HG03139 (cell line): ENCODE measurements at regions not wholly inside any gene's neighbourhood (a gene's known extent, or its start where the extent isn't known, plus 50 kb on each side); places are given as distances from the start of the nearest gene placed in this dataset.
"Not testable (repeated sequence)": the region's sequence is repeated elsewhere in the genome, so short reads cannot be mapped to it uniquely, and the experiment has no call there.

Experiments
- ATAC-seq: cut with Tn5 transposase; IDR thresholded peaks from one replicate; pipeline ENCODE4 v1.9.1; 2021; ENCODE audit not compliant: unreplicated experiment

DNA sequence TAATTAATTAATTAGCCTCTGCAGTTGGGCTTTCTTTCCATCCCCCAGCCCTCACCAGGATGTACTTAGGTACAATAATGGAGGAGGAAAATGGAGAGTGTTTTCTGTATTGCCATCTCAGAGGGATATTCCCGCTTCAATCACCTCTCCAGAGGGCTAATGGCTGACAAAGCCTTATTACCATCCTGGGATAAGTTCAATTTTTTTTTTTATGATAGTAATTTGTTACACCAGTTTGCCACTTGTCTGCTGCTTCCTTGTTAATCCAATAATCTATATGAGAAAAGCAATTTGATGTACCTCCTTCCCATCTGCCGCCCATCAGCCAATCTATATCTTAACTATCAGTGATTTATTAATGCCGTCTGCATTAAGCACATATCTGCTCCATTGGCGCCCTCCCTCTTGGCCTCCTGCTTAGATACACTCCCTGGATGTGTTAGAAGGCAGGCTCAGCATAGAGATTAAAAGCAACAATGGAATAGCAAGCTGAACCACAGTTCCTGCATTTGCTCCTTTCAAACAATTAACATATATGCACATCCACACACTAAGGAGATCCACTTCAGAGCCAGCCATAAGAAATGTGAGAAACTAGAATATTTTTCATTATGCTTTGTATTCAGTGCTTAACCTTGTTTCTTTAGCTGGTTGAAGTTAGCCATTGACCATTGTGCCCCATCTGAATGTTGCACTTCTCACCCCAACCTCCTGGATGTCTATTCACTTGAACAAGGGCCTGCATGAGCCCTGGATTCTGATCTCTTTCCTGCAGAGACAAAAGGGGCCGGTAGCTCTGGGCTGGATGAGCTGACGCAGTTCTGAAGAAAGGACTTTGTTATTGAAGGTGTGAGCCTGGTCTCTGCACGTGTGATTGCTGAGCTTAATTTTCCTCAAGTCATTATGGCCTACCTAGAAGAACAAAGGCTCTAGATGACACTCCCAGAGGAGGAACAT, 237.3 kb upstream of the GAP43 start:
- no peak for ATAC-seq

DNA sequence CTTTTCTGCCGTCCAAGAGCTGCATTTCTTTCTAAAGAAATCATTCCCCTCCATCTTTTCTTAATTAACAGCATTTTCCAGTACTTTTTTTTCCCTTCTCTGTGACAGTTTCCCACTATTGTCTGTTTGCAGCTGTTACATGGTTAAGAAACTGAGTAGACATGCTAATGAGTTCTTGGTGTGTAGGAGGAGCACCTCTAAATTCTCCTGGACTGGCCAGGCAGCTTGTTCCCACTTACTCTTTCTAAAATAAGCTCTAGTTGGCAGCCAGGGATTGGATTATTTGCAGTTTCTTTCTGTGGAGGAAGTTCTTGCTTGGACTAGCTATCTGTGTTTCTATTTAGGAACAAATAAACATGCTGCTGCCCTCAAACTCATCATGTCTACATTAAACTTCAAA, 235.1 kb upstream of the GAP43 start:
- ATAC-seq, result no peak

DNA sequence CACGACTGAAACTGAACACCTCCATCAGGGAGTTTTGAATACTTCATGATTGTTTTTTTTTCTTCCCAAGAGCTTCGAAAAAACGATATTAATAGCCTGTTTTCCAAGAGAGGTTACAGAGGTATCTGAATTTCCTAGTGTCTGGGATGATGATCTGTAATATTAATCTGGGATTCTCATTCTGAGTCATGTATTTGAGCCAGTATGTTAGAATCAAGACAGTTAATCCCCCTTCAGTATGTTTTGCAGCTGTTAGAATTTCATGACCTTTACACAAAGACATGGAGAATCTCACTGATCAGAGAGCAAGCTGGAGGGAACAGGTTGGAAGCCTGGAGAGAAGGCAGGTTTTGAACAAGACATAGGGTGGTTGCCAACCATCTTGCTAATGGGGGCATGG, 234.5 kb upstream of the GAP43 start:
- ATAC-seq, result no peak

DNA sequence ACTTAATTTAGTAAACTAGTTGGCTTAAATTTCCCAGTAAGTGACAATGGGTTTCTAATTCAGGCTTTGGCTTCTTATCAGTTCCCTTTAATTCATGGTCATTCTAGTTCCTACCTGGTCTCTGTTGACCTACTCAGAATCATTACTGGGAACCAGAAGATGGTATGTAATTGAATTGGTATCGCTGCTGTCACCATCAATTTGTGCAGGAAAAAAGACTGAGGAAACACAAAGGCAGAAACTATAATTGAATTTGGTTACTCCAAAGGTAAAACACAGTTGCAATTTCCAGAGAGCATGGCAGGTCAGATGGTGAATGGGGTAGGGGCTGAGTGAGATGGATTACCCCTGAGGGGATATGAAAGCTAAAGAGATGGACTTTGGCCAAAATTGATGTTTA, 226.5 kb upstream of the GAP43 start:
- ATAC-seq, result no peak

DNA sequence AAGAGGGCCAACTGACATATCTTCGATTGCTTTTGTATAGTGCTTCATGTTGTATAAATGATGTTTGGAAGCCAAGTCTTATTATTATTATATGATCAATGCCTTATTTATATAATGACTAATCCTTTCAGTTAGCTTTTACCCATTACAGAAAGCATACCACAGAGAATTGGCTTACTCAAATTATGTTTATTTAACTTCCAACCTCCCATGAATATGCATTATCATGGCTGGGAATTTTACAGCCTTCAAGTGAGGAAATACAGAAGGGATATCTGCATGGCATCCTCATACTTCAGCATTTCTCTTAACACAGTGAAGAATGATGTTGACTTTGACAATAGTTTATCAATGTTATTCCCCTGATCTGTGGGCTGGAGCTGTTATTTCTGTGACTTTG, 225.9 kb upstream of the GAP43 start:
- ATAC-seq, result no peak

DNA sequence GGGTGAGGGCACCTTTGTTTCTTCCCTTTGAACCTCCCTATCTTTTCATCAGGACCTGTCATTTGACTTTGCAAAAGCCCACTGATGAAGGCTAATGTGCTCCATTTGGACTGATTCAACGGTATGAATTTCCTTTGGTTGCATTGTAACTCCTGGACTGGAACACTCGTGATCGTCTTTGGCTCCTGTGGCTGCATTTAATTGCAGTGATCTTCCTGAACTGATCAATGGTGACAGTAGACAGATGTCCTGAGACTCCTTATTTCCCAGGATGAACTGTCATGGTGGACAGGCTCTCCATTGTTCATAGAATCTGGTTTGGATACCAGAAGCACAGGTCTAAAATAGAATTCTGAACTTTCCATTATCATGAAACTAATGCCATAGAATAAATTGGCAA, 224.8 kb upstream of the GAP43 start:
- ATAC-seq, result no peak

DNA sequence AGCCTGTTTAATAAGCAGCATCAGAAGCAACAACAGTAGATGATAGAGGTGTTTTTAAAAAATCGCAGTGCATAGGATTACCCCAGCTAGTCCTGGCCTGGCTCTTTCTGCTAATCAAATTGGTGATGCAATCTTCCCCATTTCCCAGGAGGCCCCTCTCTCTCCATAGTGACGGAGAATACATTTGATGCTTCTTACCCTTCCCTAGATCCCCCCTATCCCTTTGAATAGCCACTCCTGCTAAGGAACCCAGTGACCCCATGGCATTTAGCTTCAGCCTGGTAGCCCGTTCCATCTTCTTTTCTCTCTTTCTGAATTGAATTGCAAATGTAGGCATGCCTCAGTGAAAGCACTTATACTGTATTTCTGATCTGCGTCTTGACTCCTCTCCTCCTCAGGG, 223.6 kb upstream of the GAP43 start:
- ATAC-seq, result no peak

DNA sequence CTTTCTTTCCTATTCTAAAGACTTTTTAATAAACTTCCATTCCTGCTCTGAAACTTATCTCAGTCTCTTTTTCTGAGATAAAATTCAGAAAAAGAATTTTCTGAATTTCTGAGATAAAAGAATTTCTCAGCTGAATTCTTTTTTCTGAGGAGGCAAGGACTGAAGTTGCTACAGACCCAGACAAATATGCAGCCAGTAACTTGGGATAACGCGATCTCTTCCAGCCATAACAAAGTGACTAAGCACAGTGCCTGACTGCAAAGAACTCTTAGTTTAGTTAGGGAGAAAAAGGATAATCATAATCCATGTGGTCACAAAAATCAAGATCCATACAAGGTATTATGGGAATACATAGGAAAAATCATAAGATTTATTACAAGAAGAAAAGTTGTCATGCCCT, 222.0 kb upstream of the GAP43 start:
- no peak for ATAC-seq

DNA sequence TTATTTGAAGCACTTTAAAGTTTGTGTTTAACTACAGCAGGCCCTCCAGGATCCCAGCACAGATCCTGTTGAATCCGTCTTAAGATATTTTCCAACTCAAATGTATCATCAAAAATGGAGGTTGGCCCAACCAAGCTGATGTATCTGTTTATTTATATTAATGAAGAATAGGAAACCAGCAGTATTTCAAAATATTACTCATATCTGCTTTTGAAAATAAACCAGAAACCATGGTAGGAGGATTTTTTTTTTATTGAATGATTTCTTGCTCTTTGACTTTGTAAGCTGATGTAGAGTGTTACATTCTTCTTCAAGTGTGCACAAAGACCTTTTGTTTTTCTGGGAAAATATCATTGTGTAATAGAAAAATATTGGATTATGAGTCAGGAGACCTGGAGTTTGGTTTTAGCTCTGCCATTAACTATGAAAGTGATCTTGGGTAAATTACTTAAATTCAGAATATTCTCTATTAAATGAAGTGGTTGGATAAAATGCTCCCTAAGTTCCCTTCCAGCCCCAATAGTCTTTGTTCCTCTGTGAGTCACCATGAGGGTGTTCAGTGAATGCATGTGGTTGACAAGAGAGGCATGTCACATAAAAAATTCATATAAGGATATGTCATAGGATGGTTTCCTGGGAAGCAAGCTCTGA, 221.3 kb upstream of the GAP43 start:
- ATAC-seq, result no peak

DNA sequence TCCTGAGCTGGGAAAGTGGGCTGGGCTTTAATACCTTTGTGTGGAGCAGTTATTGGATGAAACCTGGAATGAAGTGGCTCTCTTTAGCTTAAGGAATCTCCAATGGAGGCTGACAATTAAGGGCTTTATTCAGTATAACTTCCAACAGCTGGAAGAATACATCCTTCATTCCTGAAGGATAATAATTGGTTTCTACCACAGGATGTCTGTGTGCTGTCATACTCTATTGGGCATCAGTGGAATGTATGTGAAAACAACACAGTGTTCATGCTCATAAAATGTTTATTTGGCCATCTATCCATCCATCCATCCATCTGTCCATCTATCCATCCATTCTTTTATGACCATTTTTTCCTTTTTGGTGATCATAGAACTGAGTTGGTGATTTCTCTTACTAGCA, 220.7 kb upstream of the GAP43 start:
- no peak for ATAC-seq

DNA sequence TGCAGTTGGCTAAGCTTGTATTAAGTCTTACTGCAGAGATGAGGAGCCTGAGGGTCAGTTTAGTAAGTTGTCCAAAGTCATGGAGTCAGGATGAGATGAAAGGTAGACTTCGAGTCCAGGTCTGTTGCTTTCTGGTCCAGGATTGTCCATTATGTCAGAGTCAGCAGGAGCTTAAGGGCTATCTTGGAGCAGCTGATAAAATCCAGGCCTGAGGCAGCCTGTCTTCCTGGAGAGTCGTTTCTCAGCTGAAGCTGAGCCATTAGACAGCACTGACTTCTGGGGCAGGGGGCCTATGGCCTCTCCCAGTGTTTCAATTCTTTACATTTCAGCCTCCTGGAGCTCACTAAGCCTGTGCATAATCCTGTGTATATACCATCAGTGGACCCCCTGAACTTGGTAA, 219.5 kb upstream of the GAP43 start:
- ATAC-seq, result no peak

DNA sequence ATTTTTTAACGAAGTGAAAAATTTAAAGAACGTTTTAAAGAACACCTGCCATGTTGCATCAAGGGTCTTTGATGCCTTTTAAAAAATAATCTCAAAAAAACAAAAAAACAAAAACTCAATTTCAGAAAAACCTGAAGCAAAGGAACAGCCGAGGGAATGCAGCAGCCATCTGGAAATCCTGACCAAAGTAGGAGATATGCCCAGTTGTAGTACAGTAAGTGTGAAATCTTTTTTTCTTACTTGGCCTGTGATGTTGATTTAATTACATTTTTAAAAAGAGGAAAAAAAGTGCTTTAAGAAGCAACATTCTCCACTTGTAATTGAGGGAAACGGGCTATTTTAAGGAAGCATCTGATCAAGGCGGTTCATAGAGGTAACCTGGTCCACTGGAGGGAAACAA, 213.7 kb upstream of the GAP43 start:
- no peak for ATAC-seq

DNA sequence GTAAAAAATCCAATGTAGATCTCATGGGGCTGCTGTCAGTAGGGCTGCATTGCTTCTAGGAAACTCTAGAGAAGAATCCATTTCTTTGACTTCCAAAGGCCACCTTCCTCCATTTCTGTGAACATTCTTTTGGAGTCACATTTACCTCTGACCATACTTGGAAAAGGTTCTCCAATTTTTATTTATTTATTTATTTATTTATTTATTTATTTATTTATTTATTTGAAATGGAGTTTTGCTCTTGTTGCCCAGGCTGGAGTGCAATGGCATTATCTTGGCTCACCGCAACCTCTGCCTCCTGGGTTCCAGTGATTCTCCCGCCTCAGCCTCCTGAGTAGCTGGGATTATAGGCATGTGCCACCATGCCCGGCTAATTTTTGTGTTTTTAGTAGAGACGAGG, 208.7 kb upstream of the GAP43 start:
- not testable (repeated sequence) for ATAC-seq

DNA sequence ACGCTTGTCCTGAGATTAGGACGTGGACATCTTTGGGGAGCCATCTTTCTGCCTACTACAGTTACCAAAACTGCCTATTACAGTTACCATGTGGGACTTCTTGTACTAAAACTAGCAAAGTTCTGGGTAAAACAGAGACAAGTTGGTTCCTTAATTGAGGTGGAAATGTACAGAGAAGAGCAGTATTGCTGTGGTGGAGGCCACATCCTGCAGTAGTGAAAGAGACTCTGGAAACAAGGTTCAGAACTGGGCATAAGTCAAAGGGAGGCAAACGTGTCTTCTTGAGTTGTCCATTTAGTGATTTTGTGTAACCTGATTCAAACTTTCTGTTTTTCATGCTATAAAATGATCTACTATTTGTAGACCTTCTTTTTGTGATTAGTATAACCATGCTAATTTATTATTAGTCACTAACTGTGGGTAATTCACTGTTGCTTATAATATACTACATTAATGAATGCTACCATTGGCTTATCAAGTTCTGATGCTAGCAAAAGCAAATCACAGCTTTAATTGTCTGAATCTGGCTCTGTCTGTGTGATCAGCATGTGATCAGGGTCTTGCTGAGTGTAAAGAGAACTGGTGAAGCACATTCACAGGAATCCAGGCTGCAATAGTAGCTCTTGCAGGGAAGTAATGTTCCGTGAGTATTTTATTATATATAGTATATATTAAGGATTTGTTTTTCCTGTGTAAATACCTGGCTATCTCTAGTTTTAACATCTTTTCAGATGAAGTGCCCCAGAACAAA, 207.9 kb upstream of the GAP43 start:
- no peak for ATAC-seq

DNA sequence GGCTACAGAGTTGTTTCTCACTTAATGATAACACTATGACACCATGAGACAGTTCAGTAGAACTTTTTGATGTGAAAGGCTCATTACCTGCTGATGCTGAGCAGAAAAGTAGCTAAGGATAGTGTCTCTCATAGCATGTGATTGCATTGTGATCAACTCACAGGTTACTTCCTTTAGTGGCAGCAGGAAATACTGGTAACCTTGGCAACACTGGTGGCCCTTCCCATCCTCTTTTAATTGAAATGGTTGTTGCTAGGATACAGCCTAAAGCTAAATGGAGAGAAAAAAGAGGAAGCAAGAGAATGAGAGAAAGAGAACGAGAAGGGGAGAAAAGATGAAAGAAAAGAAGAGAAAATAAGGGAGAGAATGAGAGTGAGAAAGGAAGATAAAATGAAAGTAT, 204.7 kb upstream of the GAP43 start:
- ATAC-seq, result no peak

DNA sequence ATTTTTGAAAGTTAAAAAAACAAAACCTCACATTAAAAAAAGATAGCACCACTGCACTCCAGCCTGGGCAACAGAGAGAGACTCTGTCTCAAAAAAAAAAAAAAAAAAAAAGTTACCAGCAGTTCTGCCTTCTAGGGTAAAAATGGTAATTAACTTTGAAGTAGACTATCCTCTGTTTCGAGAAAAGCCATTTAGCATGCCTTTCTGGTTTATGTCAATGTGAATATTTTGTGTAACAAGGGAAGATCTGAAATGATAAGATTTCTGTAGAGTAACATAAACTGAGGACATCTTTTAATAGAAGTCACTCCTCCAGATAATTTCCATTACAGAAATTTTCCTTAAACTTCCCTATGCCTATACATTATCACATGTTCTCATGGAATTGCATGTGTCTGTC, 203.2 kb upstream of the GAP43 start:
- no peak for ATAC-seq

DNA sequence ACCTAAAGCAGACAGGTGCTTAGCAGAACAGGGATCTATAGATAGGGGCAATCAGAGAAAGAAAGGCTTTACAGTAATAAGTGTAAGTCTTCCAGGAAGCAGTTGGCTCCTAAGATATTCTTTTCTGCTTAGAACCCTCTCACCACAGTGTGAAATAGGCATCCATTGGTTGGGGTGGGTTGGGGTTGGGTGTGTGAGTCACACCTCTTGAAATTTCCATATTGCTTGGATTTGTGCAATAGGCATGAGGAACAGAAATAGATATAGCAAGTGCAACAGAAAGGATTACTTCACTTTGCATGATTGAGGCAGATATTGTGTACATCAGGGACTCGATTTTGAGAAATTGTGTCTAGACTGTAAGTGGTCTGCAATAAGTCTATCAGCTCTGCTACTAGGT, 200.1 kb upstream of the GAP43 start:
- ATAC-seq, result no peak

DNA sequence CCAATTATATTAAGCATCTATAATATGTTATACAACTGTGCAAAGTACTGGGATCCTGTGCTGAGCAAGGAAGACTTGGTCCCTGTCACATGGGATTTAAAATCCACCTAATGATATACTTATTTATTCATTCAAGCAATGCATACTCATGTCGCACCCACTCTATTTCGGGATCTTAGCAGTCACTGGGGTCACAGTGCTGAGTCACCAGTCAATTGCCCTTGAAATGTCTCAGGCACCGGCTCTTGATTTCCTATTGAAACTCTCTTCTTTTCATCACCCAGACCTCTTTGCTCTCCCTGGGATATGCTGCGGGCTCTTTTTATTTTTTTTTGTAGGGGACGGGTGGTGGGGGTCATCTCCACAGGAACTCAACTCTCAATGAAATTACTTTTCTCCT, 194.5 kb upstream of the GAP43 start:
- ATAC-seq, result no peak

DNA sequence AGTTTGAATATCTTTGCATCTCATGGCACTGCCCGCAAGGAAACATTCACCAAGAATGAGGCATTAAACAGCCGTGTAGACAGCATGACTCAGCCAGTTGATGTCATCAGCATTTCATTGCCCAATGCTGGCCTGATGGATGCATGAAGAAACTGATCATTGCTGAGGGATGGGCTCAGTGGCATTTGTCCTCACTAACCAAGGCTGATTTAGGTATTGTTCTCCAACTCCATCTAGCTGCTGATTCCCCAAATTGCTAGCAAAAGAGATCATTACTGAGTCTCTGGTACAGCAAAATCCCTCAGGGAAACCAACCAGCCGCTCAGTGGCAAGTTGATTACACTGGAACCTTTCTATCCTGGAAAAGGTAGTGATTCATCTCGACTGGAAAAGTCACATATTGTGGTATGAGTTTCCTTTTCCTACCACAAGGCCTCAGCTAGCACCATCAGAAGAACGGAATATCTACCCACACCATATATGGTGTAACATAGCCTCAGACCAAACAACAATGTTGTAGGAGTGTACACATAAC, 186.5 kb upstream of the GAP43 start:
- no peak for ATAC-seq

DNA sequence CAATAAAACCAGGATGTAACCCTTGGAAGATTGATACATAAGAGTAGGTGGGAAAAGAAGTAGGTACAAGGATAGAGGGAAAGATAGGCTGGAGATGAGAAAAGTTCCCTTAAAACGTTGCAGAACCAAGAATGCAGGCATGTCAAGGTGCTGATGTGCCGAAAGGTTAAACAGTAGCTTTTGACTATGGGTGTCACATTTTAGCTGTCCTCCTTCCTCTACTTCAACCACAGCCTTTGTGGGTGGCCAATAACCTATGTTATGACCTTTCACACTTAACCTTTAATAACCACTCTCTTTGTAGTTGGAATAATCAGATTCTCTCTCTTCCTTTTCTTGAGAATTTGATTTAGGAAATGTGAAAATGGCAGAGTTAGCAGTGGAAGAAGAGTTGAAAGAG, 184.5 kb upstream of the GAP43 start:
- no peak for ATAC-seq

DNA sequence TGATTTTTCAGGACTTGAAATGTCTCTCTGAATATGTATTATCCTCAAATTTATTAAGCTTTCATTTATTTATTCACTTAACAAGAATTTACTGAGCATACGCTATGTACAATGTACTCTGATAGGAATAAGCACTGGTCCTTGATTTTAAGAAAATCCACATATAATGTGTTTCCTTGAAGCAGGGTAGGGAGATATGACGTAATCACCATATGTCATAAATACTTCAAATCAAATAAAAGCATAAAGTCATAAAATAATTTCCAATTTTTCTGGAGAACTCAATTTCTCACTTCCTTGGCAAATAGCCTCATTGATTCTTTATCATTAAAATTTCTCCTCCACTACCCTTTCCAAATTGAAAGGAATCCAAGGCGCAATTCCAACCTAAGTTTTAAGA, 177.8 kb upstream of the GAP43 start:
- no peak for ATAC-seq

DNA sequence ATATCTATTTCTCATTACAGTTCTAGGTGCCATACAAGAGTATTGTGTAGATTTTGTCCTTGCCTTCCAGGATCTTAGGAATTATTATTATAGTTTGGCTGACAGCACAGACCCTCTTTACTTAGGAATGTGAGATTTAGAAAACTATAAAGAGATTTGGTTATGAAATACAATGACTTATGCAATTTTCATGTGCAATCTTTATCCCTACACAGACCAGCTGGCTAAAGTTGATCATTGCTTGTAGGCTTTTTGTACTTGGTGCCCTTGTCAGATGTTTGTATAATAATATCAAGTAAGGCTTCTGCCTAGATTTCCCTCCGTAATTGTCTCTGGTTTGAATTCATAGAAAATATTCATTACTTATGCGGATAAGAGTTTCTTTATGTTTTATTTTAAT, 174.5 kb upstream of the GAP43 start:
- ATAC-seq, result no peak
